ENCODE measurements at regions not wholly inside any gene's neighbourhood (a gene's known extent, or its start where the extent isn't known, plus 50 kb on each side); places are given as distances from the start of the nearest gene placed in this dataset.

DNA sequence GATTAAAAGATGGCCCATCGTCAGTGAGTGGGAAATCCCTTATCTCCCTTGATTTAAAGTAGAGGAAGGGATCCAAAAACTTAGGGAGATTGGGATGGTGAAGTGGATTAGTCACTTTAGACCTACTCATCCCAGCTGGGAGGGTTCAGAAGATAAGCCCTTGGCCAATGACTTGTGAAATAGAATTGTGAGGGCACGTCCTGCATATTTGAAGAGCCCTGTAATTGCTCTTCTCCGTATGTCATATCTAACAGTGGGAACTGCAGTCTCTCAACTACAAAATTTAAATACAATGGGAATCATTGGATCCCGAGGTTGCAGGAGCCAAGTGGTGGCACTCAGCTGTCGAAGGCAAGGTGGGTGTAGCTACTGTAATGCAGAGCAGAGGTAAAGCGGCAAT, 65.4 kb upstream of the C9orf72 start:
- no peaks in the 10 kb centered on the region for H3K9me3 ChIP-seq (ENCODE audit: low read length)
- H3K27me3 ChIP-seq (ENCODE audit: control insufficient read depth in 1 of 2, insufficient read depth in 2 of 2, low read length in 2 of 2), result no peaks in the 10 kb centered on the region
- H3K36me3 ChIP-seq (replicated peaks in 1 of 2; ENCODE audit: control insufficient read depth in 1 of 2, insufficient read depth in 2 of 2, low read length in 2 of 2), result no peaks in the 10 kb centered on the region
- in situ Hi-C loops (cut with HindIII; ENCODE audit: extremely low pct_ligation_motif_present, low pct_unique_long_range_greater_than_20kb) (no loop called here), intact Hi-C loops (cut with micrococcal nuclease; ENCODE audit: unreplicated experiment) (no loop called here)
- H3K4me2 ChIP-seq (ENCODE audit: low read depth, low read length), result no peak overlapping the region
- H3K27ac ChIP-seq (ENCODE audit: extremely low read length, insufficient read depth, low read length), result no peak overlapping the region
- H4K20me1 ChIP-seq (ENCODE audit: insufficient read depth, low read length), result no peaks in the 10 kb centered on the region
- 1% methylated on average over 5 of the region's 6 CpGs for WGBS (ENCODE audit: low lambda C conversion rate)
- CTCF ChIA-PET (ENCODE audit: low intra/inter-chr PET ratio, low total read pairs), result no interaction called here
- H3K4me3 ChIP-seq (replicated peaks in 1 of 3; ENCODE audit: insufficient read depth in 1 of 3, low read depth in 2 of 3, low read length in 3 of 3), result no peak overlapping the region
- no peak overlapping the region for H2AFZ ChIP-seq (ENCODE audit: low read length)
- no peaks in the 10 kb centered on the region for H3K79me2 ChIP-seq (ENCODE audit: insufficient read depth, low read length)
- no peak for TF ChIP-seq ZNF44 (CRISPR knock-in tag; IDR thresholded peaks at IDR 0.05)
- TF ChIP-seq SYNCRIP (IDR thresholded peaks at IDR 0.05; ENCODE audit: insufficient read depth, low read depth, low read length), result no peak
- TF ChIP-seq, protein P1, sequence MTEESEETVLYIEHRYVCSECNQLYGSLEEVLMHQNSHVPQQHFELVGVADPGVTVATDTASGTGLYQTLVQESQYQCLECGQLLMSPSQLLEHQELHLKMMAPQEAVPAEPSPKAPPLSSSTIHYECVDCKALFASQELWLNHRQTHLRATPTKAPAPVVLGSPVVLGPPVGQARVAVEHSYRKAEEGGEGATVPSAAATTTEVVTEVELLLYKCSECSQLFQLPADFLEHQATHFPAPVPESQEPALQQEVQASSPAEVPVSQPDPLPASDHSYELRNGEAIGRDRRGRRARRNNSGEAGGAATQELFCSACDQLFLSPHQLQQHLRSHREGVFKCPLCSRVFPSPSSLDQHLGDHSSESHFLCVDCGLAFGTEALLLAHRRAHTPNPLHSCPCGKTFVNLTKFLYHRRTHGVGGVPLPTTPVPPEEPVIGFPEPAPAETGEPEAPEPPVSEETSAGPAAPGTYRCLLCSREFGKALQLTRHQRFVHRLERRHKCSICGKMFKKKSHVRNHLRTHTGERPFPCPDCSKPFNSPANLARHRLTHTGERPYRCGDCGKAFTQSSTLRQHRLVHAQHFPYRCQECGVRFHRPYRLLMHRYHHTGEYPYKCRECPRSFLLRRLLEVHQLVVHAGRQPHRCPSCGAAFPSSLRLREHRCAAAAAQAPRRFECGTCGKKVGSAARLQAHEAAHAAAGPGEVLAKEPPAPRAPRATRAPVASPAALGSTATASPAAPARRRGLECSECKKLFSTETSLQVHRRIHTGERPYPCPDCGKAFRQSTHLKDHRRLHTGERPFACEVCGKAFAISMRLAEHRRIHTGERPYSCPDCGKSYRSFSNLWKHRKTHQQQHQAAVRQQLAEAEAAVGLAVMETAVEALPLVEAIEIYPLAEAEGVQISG (CRISPR knock-in tag; IDR thresholded peaks at IDR 0.05), result no peak
- TF ChIP-seq NCOA5 (CRISPR knock-in tag; IDR thresholded peaks at IDR 0.05), result no peak
- TF ChIP-seq SALL1 (CRISPR knock-in tag; IDR thresholded peaks at IDR 0.05), result no peak
- TF ChIP-seq ZNF205 (CRISPR knock-in tag; IDR thresholded peaks at IDR 0.05), result no peak
- no peak overlapping the region for H3K9ac ChIP-seq (ENCODE audit: insufficient read depth, low read depth, low read length)
- FAIRE-seq (no peak), ATAC-seq (no peak), DNase-seq (ENCODE audit: low spot score) (no peak)
- BruUV-seq (replicated peaks), result no TSS peak
- no peaks in the 10 kb centered on the region for H3K4me1 ChIP-seq (ENCODE audit: insufficient read depth, low read length)
- POLR2A ChIA-PET, result no interaction called here

DNA sequence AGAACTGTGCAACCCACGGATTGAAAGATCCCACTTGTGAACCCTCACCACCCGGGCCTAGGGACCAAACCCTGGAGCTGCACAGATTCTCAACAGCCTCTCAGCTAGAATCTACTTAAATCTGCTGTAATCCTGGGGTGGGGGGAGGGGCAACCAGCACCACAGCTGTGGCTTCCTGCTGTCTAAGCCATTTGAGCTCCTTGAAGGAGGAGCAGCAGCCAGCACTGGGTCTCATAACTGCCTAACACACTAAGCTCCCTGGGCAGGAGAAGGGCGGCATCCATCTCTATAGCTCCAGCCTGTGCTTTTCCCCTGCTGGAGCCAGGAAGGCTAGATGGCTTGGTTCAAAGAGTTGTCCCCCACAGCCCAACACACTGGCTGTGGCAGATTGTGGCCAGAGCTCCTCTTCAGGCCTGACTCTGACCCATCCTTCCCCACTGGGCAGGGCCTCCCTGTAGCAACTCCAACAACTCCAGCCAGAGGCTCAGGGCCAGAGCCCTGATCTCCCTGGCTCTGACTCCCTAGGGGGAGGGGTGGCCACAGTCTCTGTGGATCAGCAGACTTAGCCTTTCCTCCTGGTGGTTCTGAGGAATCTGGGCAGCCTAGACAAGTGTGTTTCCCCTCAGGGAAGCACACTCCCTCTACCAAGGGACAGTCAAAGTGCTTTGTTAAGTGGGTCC, 72.0 kb upstream of the C9orf72 start:
- CTCF ChIA-PET (ENCODE audit: low intra/inter-chr PET ratio, low total read pairs), result no interaction called here
- Histone ChIP-seq H2AFZ (ENCODE audit: low read length) (no peak overlapping the region), H3K79me2 (ENCODE audit: insufficient read depth, low read length) (no peaks in the 10 kb centered on the region), H3K4me2 (ENCODE audit: low read depth, low read length) (no peak overlapping the region), H4K20me1 (ENCODE audit: insufficient read depth, low read length) (no peaks in the 10 kb centered on the region), H3K36me3 (replicated peaks in 1 of 2; ENCODE audit: control insufficient read depth in 1 of 2, insufficient read depth in 2 of 2, low read length in 2 of 2) (no peaks in the 10 kb centered on the region), H3K9me3 (ENCODE audit: low read length) (no peaks in the 10 kb centered on the region), H3K4me3 (replicated peaks in 1 of 3; ENCODE audit: insufficient read depth in 1 of 3, low read depth in 2 of 3, low read length in 3 of 3) (no peak overlapping the region), H3K27ac (ENCODE audit: extremely low read length, insufficient read depth, low read length) (no peak overlapping the region), H3K4me1 (ENCODE audit: insufficient read depth, low read length) (no peaks in the 10 kb centered on the region), H3K9ac (ENCODE audit: insufficient read depth, low read depth, low read length) (no peak overlapping the region), H3K27me3 (ENCODE audit: control insufficient read depth in 1 of 2, insufficient read depth in 2 of 2, low read length in 2 of 2) (no peaks in the 10 kb centered on the region)
- ATAC-seq (no peak), FAIRE-seq (no peak), DNase-seq (ENCODE audit: low spot score) (no peak)
- intact Hi-C loops (cut with micrococcal nuclease; ENCODE audit: unreplicated experiment) (no loop called here), in situ Hi-C loops (cut with HindIII; ENCODE audit: extremely low pct_ligation_motif_present, low pct_unique_long_range_greater_than_20kb) (no loop called here)
- TF ChIP-seq SUZ12 (IDR thresholded peaks at IDR 0.05; ENCODE audit: low read depth, low read length), result no peak
- TF ChIP-seq, protein P2, sequence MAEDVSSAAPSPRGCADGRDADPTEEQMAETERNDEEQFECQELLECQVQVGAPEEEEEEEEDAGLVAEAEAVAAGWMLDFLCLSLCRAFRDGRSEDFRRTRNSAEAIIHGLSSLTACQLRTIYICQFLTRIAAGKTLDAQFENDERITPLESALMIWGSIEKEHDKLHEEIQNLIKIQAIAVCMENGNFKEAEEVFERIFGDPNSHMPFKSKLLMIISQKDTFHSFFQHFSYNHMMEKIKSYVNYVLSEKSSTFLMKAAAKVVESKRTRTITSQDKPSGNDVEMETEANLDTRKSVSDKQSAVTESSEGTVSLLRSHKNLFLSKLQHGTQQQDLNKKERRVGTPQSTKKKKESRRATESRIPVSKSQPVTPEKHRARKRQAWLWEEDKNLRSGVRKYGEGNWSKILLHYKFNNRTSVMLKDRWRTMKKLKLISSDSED (CRISPR knock-in tag; IDR thresholded peaks at IDR 0.05), result no peak
- no TSS peak for BruUV-seq (replicated peaks)
- POLR2A ChIA-PET, result no interaction called here
- no CpG with 5 or more reads among the region's 3 CpGs for whole genome bisulfite sequencing (ENCODE audit: low lambda C conversion rate)
